Bronchial epithelial cell (primary cell): ENCODE measurements at regions not wholly inside any gene's neighbourhood (a gene's known extent, or its start where the extent isn't known, plus 50 kb on each side); places are given as distances from the start of the nearest gene placed in this dataset.

Experiments used
- DNase-seq: peaks from one replicate; pipeline ENCODE4 v3.0.0-alpha.2; 2010; ENCODE audit warnings: low read depth
- FAIRE-seq: peaks from 2 replicates; lab custom pipeline; 2011; peaks lifted over from hg19 to GRCh38; lab: Jason Lieb, UNC
- H3K27me3 ChIP-seq: 2 replicates; pipeline ENCODE4 v1.5.1; 2011; ENCODE audit warnings: low read length; ENCODE audit not compliant: control insufficient read depth, insufficient read depth
- H3K36me3 ChIP-seq: 2 replicates; pipeline ENCODE4 v1.5.1; 2011; ENCODE audit warnings: low read length; ENCODE audit not compliant: control insufficient read depth, insufficient read depth
- H3K4me3 ChIP-seq: 2 replicates; pipeline ENCODE4 v1.5.1; 2011; ENCODE audit warnings: mild to moderate bottlenecking, low read depth, low read length, control low read depth
- TF ChIP-seq, protein P1 (sequence below): IDR thresholded peaks from 2 replicates; pipeline ENCODE4 v1.5.1; 2011; ENCODE audit warnings: mild to moderate bottlenecking, moderate library complexity, low read length, control low read depth, inconsistent platforms; ENCODE audit not compliant: insufficient read depth, severe bottlenecking

GRCh38 chr18:55113800-55114199 lies 154.5 kb upstream of the CCDC68 start:
- H3K27me3 ChIP-seq, result no peaks in the 10 kb centered on the region
- no peak for FAIRE-seq
- DNase-seq, result no peak
- no peaks in the 10 kb centered on the region for H3K36me3 ChIP-seq
- no peak overlapping the region for H3K4me3 ChIP-seq
- TF ChIP-seq, protein P1, sequence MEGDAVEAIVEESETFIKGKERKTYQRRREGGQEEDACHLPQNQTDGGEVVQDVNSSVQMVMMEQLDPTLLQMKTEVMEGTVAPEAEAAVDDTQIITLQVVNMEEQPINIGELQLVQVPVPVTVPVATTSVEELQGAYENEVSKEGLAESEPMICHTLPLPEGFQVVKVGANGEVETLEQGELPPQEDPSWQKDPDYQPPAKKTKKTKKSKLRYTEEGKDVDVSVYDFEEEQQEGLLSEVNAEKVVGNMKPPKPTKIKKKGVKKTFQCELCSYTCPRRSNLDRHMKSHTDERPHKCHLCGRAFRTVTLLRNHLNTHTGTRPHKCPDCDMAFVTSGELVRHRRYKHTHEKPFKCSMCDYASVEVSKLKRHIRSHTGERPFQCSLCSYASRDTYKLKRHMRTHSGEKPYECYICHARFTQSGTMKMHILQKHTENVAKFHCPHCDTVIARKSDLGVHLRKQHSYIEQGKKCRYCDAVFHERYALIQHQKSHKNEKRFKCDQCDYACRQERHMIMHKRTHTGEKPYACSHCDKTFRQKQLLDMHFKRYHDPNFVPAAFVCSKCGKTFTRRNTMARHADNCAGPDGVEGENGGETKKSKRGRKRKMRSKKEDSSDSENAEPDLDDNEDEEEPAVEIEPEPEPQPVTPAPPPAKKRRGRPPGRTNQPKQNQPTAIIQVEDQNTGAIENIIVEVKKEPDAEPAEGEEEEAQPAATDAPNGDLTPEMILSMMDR, result no peak

- DNase-seq (no peak), FAIRE-seq (no peak)
- TF ChIP-seq, protein P1, result no peak
- H3K36me3 ChIP-seq, result no peaks in the 10 kb centered on the region
- H3K4me3 ChIP-seq, result no peak overlapping the region
- no peaks in the 10 kb centered on the region for H3K27me3 ChIP-seq
Measured at GRCh38 chr18:55111271-55111670, 152.0 kb upstream of the CCDC68 start.

DNA sequence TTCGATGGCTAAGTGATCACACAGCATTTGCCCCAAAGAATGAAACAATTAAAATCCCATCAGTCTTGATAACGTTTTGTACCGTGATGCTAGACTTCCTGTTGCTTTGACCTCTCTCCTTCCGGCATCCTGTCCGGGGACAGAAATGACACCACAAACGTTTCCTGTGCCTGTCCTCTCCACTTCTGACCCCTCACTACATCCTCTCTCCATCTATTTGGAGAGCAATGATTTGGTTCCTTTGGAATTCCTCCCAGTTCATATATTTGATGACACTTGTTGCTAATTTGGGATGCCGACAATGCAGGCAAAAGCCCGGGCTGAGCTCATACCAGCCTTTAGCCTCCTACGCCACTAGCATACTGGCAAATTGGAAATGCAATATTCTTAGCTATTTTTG lies 151.2 kb upstream of the CCDC68 start:
- DNase-seq (no peak), FAIRE-seq (no peak)
- TF ChIP-seq, protein P1, result no peak
- no peaks in the 10 kb centered on the region for H3K27me3 ChIP-seq
- no peak overlapping the region for H3K4me3 ChIP-seq
- no peaks in the 10 kb centered on the region for H3K36me3 ChIP-seq

DNA sequence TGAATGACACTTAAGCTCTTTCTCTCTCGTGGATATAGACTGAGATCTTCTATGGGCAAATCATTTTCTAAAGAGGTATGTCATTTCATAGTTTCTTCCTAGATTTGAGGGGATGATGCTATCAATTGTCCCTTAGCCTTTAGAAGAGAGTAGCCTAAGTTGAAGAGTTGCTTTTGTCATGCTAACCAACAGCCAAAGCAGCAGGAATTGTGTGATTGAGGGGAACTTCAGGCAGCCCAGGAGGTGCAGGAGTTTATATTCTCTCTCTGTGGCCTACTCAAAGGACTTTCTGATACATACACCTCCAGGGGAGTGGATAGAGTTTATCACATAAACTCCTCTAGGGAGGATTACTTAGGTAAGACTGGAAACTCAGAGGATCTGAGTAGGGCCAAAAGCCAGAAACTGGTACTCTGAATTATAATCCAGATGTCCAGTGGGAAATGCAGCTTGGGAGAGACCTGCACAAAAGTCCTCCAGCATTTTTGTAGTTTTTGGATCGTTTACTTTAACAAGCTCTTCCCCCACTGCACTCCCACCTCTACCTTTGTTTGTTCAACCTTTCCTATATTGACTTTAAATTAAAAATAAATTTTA lies 150.7 kb upstream of the CCDC68 start:
- TF ChIP-seq, protein P1, result no peak
- DNase-seq (no peak), FAIRE-seq (no peak)
- H3K36me3 ChIP-seq, result no peaks in the 10 kb centered on the region
- no peak overlapping the region for H3K4me3 ChIP-seq
- no peaks in the 10 kb centered on the region for H3K27me3 ChIP-seq

- TF ChIP-seq, protein P1, result no peak
- FAIRE-seq (no peak), DNase-seq (no peak)
- Histone ChIP-seq H3K4me3 (no peak overlapping the region), H3K36me3 (no peaks in the 10 kb centered on the region), H3K27me3 (no peaks in the 10 kb centered on the region)
Measured at GRCh38 chr18:55106906-55107305, 147.6 kb upstream of the CCDC68 start.

DNA sequence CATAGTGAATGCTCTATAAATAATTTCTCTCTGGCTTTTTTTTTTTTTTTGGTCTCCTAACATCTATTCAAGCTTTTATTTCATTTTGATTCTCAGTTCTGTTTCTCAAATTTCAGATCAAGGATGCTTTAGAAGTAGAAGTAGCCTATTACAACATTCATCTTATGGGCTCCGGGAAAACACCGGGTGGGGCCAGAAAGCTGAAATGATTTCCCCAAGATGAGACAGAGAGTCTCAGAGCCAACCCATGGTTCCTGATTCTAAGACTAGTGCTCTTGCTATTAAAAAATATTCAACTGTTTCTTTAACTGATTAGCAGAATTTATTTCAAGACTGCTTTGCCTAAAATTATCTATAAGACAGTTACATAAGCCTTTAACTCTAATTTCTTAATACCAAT lies 147.2 kb upstream of the CCDC68 start:
- Histone ChIP-seq H3K36me3 (no peaks in the 10 kb centered on the region), H3K27me3 (no peaks in the 10 kb centered on the region), H3K4me3 (no peak overlapping the region)
- TF ChIP-seq, protein P1, result no peak
- DNase-seq, result no peak
- FAIRE-seq, result no peak
